OCI-LY1 (cell line): ENCODE measurements at regions not wholly inside any gene's neighbourhood (a gene's known extent, or its start where the extent isn't known, plus 50 kb on each side); places are given as distances from the start of the nearest gene placed in this dataset.

Source experiments
- EZH2 ChIP-seq: fragments of 200-600 bp; sonication (generic), shearing (Covaris generic); IDR thresholded peaks from 2 replicates; pipeline ENCODE4 v1.8.0; 2017; ENCODE audit warnings: borderline replicate concordance, mixed run types, mild to moderate bottlenecking, antibody characterized with exemption, low read length, moderate library complexity, mixed read lengths
- TF ChIP-seq, protein P1 (sequence below): fragments of 200-600 bp; sonication (generic), shearing (Covaris generic); IDR thresholded peaks from 2 replicates; pipeline ENCODE4 v1.5.1; 2017; ENCODE audit warnings: mild to moderate bottlenecking, antibody characterized with exemption, low read length, moderate library complexity, mixed read lengths

DNA sequence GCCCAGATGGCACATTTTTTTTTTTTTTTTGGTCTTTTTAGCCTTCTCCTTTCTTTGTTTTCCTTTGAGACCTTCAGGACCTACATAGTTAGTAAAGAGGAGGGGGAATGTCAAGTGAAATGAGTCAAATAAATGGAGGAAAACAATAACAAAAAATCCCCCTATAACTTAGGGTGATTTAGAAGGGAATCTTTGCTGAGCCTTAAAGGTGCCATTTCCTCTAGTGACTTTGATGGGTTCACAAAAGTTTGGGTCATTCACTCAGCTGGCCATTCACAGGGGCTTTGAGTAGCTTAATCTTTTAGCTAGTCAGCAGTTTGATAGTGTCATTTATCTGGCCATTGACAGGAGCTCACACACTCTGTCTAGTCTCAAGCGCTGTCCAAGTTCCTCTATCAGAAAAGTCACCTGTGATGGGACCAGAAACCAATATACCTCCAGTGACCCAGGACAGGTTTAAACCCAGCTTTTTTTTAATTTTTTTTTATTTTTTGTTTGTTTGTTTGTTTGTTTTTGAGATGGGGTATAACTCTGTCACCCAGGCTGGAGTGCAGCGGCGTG lies 275.1 kb upstream of the PRDM1 start:
- TF ChIP-seq, protein P1, sequence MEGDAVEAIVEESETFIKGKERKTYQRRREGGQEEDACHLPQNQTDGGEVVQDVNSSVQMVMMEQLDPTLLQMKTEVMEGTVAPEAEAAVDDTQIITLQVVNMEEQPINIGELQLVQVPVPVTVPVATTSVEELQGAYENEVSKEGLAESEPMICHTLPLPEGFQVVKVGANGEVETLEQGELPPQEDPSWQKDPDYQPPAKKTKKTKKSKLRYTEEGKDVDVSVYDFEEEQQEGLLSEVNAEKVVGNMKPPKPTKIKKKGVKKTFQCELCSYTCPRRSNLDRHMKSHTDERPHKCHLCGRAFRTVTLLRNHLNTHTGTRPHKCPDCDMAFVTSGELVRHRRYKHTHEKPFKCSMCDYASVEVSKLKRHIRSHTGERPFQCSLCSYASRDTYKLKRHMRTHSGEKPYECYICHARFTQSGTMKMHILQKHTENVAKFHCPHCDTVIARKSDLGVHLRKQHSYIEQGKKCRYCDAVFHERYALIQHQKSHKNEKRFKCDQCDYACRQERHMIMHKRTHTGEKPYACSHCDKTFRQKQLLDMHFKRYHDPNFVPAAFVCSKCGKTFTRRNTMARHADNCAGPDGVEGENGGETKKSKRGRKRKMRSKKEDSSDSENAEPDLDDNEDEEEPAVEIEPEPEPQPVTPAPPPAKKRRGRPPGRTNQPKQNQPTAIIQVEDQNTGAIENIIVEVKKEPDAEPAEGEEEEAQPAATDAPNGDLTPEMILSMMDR, result no peak
- TF ChIP-seq EZH2, result no peak
